ENCODE measurements at regions not wholly inside any gene's neighbourhood (a gene's known extent, or its start where the extent isn't known, plus 50 kb on each side); places are given as distances from the start of the nearest gene placed in this dataset.

- TF ChIP-seq POLR2A (IDR thresholded peaks at IDR 0.05): no peak
- TF ChIP-seq, protein P1, sequence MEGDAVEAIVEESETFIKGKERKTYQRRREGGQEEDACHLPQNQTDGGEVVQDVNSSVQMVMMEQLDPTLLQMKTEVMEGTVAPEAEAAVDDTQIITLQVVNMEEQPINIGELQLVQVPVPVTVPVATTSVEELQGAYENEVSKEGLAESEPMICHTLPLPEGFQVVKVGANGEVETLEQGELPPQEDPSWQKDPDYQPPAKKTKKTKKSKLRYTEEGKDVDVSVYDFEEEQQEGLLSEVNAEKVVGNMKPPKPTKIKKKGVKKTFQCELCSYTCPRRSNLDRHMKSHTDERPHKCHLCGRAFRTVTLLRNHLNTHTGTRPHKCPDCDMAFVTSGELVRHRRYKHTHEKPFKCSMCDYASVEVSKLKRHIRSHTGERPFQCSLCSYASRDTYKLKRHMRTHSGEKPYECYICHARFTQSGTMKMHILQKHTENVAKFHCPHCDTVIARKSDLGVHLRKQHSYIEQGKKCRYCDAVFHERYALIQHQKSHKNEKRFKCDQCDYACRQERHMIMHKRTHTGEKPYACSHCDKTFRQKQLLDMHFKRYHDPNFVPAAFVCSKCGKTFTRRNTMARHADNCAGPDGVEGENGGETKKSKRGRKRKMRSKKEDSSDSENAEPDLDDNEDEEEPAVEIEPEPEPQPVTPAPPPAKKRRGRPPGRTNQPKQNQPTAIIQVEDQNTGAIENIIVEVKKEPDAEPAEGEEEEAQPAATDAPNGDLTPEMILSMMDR (IDR thresholded peaks at IDR 0.05): no peak
Observed at GRCh38 chr16:87182759-87183158, 134.4 kb downstream of the C16orf95 start.
